ENCODE measurements at regions not wholly inside any gene's neighbourhood (a gene's known extent, or its start where the extent isn't known, plus 50 kb on each side); places are given as distances from the start of the nearest gene placed in this dataset.
A peak's percentile ranks its signal among the peaks of the same experiment; 100 is the strongest.
"Not testable (repeated sequence)": the region's sequence is repeated elsewhere in the genome, so short reads cannot be mapped to it uniquely, and the experiment has no call there.

GRCh38 chr2:90218534-90218933 is 1527.1 kb downstream of the RPIA start:
- H3K4me1 Mint-ChIP-seq, result peaks cover 25% of the 10 kb centered on the region
- not testable (repeated sequence) for H3K4me3 Mint-ChIP-seq; H3K36me3 Mint-ChIP-seq; H3K9me3 Mint-ChIP-seq; ATAC-seq (ENCODE audit: low read depth); H3K27me3 Mint-ChIP-seq; DNase-seq (ENCODE audit: low spot score in 2 of 2); H3K27ac Mint-ChIP-seq

DNA sequence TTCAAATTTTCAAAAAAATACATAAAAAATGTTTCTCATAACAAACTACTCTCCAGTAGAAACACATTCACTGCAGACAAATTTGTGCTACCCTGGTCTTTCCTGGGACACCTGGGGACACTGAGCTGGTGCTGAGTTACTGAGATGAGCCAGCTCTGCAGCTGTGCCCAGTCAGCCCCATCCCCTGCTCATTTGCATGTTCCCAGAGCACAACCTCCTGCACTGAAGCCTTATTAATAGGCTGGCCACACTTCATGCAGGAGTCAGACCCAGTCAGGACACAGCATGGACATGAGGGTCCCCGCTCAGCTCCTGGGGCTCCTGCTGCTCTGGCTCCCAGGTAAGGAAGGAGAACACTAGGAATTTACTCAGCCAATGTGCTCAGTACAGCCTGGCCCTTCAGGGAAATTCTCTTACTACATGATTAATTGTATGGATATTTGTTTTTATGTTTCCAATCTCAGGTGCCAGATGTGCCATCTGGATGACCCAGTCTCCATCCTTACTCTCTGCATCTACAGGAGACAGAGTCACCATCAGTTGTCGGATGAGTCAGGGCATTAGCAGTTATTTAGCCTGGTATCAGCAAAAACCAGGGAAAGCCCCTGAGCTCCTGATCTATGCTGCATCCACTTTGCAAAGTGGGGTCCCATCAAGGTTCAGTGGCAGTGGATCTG is 1529.3 kb downstream of the RPIA start:
- ATAC-seq (ENCODE audit: low read depth), result peak; percentile 54
- H3K4me3 Mint-ChIP-seq, result peak overlapping the region; percentile 78
- H3K4me1 Mint-ChIP-seq, result peaks cover 22% of the 10 kb centered on the region
- H3K27me3 Mint-ChIP-seq, H3K9me3 Mint-ChIP-seq, H3K36me3 Mint-ChIP-seq: not testable (repeated sequence)
- DNase-seq (ENCODE audit: low spot score in 2 of 2), result peak in 1 of 2 donors; percentile 11
- H3K27ac Mint-ChIP-seq, result peak overlapping the region; percentile 47

- Mint-ChIP-seq H3K36me3 (no peaks in the 10 kb centered on the region), H3K27ac (peak overlapping the region; percentile 47), H3K9me3 (no peaks in the 10 kb centered on the region), H3K4me3 (peak overlapping the region; percentile 78), H3K4me1 (peaks cover 22% of the 10 kb centered on the region), H3K27me3 (no peaks in the 10 kb centered on the region)
- DNase-seq (ENCODE audit: low spot score in 2 of 2) (no peak), ATAC-seq (ENCODE audit: low read depth) (no peak)
Observed at GRCh38 chr2:90221300-90221651, 1529.8 kb downstream of the RPIA start.

DNA sequence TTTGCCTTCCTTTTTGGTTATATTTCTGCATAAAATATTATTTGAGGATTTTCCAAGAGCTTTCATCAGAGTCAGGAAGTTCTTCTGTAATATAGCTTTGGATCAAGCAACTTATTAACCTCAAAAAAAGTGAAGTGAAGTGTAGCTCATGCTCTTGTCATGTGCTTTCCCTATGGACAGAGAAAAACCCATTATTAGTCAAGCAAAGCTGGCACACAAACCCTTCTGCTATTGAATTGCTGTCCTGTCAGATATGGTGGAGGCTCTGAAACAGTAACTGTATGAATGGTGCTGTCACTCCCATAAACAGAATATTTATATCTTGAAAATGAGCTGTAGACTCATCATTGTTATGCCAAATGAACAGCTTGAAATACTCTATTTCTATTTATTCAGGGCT is 1533.3 kb downstream of the RPIA start:
- H3K9me3 Mint-ChIP-seq; H3K4me3 Mint-ChIP-seq; ATAC-seq (ENCODE audit: low read depth); H3K27ac Mint-ChIP-seq; H3K36me3 Mint-ChIP-seq; H3K27me3 Mint-ChIP-seq; DNase-seq (ENCODE audit: low spot score in 2 of 2): not testable (repeated sequence)
- peaks cover 14% of the 10 kb centered on the region for H3K4me1 Mint-ChIP-seq

GRCh38 chr2:90226465-90227072 is 1535.1 kb downstream of the RPIA start:
- not testable (repeated sequence) for H3K4me3 Mint-ChIP-seq; H3K27ac Mint-ChIP-seq; DNase-seq (ENCODE audit: low spot score in 2 of 2); H3K4me1 Mint-ChIP-seq; ATAC-seq (ENCODE audit: low read depth); H3K9me3 Mint-ChIP-seq; H3K27me3 Mint-ChIP-seq; H3K36me3 Mint-ChIP-seq

GRCh38 chr2:90231199-90231598 is 1539.7 kb downstream of the RPIA start:
- not testable (repeated sequence) for H3K27ac Mint-ChIP-seq; H3K4me1 Mint-ChIP-seq; ATAC-seq (ENCODE audit: low read depth); H3K36me3 Mint-ChIP-seq; H3K27me3 Mint-ChIP-seq; DNase-seq (ENCODE audit: low spot score in 2 of 2); H3K9me3 Mint-ChIP-seq; H3K4me3 Mint-ChIP-seq

GRCh38 chr2:90235452-90235851 is 1544.0 kb downstream of the RPIA start:
- H3K36me3 Mint-ChIP-seq; DNase-seq (ENCODE audit: low spot score in 2 of 2); H3K4me3 Mint-ChIP-seq; H3K27ac Mint-ChIP-seq; H3K9me3 Mint-ChIP-seq; ATAC-seq (ENCODE audit: low read depth); H3K27me3 Mint-ChIP-seq; H3K4me1 Mint-ChIP-seq: not testable (repeated sequence)

DNA sequence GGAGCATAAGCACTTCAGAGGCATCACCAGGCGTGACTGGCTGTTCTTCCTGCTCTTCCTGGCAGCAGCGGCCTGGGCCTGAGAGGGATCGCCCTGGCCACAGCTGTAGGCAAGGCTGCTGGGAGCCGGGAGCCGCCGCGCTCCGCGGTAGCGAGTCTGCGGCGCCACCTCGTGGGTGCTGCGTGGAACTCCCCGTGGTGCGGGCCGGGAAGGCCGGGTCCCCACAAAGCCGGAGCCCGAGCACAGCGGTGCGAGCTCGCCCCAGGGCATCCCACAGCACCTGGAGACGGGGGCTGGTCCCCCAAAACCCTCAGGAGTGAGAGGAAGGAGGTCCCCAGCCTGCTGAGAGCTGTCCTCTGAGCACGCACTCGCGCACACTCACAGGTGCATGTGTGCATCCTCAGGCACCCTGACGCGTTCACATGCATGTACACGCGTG is 1546.5 kb downstream of the RPIA start:
- not testable (repeated sequence) for H3K9me3 Mint-ChIP-seq; H3K4me3 Mint-ChIP-seq; H3K27ac Mint-ChIP-seq; H3K4me1 Mint-ChIP-seq; H3K36me3 Mint-ChIP-seq; H3K27me3 Mint-ChIP-seq; ATAC-seq (ENCODE audit: low read depth)
- DNase-seq (ENCODE audit: low spot score in 2 of 2), result peak; percentile 46 to 48

DNA sequence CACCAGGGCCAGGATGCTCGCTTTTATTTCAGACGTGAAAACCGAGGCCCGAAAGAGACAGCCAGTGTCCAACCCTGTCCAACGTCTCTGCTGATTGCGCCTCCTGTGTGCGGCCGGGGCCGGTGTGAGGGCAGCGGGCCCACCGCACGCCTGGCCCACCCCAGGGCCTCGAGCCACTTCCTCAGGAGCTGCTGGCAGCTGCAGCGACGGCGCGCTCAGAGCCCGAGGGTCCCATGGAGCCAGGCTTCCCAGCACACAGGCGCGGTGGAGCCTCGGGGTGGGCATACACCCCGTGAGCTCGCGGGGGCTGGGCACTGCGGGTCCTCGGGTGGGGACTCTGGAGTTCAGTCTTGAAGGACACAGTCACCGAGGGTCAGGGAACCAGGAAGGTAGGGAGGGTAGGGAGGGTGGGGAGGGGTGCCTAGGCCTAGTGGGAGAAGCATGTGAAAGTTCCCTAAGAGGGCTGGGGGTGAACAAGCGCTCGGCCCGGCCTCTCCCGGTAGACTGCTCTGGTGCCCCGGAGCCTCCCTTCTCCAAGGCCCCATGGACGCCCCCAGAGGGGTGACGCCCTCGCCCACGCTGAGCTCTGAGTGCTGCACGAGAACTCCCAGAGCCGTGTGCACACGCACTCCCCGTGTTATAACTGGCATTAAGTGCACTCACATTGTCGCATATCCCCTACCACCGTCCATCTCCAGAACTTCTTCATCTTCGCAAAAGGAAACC is 1547.2 kb downstream of the RPIA start:
- not testable (repeated sequence) for H3K4me3 Mint-ChIP-seq; H3K9me3 Mint-ChIP-seq; H3K27me3 Mint-ChIP-seq; H3K36me3 Mint-ChIP-seq; DNase-seq (ENCODE audit: low spot score in 2 of 2); H3K27ac Mint-ChIP-seq; ATAC-seq (ENCODE audit: low read depth); H3K4me1 Mint-ChIP-seq

- not testable (repeated sequence) for H3K4me1 Mint-ChIP-seq; ATAC-seq (ENCODE audit: low read depth); H3K36me3 Mint-ChIP-seq; H3K27me3 Mint-ChIP-seq; H3K9me3 Mint-ChIP-seq; DNase-seq (ENCODE audit: low spot score in 2 of 2); H3K27ac Mint-ChIP-seq; H3K4me3 Mint-ChIP-seq
Observed at GRCh38 chr2:90239769-90240168, 1548.3 kb downstream of the RPIA start.

- peak overlapping the region; percentile 68 for H3K4me3 Mint-ChIP-seq
- H3K27me3 Mint-ChIP-seq; H3K36me3 Mint-ChIP-seq; H3K4me1 Mint-ChIP-seq; H3K27ac Mint-ChIP-seq; ATAC-seq (ENCODE audit: low read depth); DNase-seq (ENCODE audit: low spot score in 2 of 2); H3K9me3 Mint-ChIP-seq: not testable (repeated sequence)
Observed at GRCh38 chr2:90244902-90245765, 1553.7 kb downstream of the RPIA start.

- not testable (repeated sequence) for H3K4me1 Mint-ChIP-seq; H3K36me3 Mint-ChIP-seq; ATAC-seq (ENCODE audit: low read depth); H3K4me3 Mint-ChIP-seq; H3K27me3 Mint-ChIP-seq; H3K27ac Mint-ChIP-seq; DNase-seq (ENCODE audit: low spot score in 2 of 2); H3K9me3 Mint-ChIP-seq
Observed at GRCh38 chr2:90248400-90248799, 1556.9 kb downstream of the RPIA start.

- not testable (repeated sequence) for H3K27ac Mint-ChIP-seq; ATAC-seq (ENCODE audit: low read depth); DNase-seq (ENCODE audit: low spot score in 2 of 2)
Observed at GRCh38 chr2:90250350-90250749, 1558.9 kb downstream of the RPIA start.

DNA sequence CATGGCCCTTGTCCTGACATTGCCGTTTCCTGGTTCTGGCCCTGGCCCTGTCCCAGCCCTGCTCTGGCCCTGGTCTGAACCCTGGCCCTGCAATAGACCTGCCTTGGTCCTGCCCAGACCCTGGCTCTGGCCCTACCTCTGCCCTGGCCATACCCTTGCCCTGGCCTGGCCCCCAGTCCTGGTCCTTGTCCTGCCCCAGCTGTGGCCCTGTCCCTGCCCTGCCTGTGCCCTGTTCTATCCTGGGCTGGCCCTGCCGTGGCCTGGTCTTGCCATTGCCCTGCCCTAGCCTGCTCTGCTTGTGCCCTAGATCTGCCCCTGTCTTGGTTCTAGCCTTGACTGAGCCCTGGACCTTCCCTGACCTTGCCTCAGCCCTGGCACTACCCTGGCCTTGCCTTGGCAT is 1560.1 kb downstream of the RPIA start:
- H3K4me3 Mint-ChIP-seq; ATAC-seq (ENCODE audit: low read depth); DNase-seq (ENCODE audit: low spot score in 2 of 2); H3K36me3 Mint-ChIP-seq; H3K9me3 Mint-ChIP-seq; H3K4me1 Mint-ChIP-seq; H3K27ac Mint-ChIP-seq: not testable (repeated sequence)
- H3K27me3 Mint-ChIP-seq, result peaks cover 13% of the 10 kb centered on the region

More at GRCh38 chr2:90250350-90250749, 1558.9 kb downstream of the RPIA start:
- H3K36me3 Mint-ChIP-seq, H3K27me3 Mint-ChIP-seq, H3K4me1 Mint-ChIP-seq, H3K9me3 Mint-ChIP-seq, H3K4me3 Mint-ChIP-seq: not testable (repeated sequence)

Data from memory B cell (primary cell).